IPS-NIHi7 (cell line): ENCODE measurements at regions not wholly inside any gene's neighbourhood (a gene's known extent, or its start where the extent isn't known, plus 50 kb on each side); places are given as distances from the start of the nearest gene placed in this dataset.

Source experiments
- DNase-seq: peaks from one replicate; pipeline ENCODE4 v3.0.0; 2012; ENCODE audit warnings: mixed read lengths; ENCODE audit errors: extremely low spot score

GRCh38 chr10:43959364-43960134 is 310.9 kb upstream of the ZNF32 start:
- DNase-seq = no peak

DNA sequence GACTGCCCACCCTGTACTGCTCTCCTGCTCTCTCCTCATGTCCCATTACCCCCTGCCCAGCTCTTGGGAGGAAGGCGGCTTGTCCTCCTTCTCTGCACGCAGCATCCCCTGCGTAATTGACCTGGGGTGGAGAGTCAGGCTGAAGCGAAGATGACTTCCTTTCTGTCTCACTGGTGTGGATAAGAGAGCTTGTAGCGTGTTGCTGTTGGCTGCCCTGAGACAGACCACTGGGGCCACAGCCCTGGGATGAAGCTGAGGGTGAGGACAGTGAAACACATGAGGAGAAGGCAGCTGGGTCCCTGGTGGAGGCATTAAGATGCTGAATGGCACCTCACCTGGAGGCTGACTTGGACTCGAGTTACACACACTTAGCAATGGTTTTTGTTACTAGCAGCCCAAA is 310.3 kb upstream of the ZNF32 start:
- DNase-seq = no peak

- DNase-seq = no peak
These were observed 309.4 kb upstream of the ZNF32 start for GRCh38 chr10:43958071-43958432.

GRCh38 chr10:43957267-43958070 is 308.8 kb upstream of the ZNF32 start:
- DNase-seq = no peak

DNA sequence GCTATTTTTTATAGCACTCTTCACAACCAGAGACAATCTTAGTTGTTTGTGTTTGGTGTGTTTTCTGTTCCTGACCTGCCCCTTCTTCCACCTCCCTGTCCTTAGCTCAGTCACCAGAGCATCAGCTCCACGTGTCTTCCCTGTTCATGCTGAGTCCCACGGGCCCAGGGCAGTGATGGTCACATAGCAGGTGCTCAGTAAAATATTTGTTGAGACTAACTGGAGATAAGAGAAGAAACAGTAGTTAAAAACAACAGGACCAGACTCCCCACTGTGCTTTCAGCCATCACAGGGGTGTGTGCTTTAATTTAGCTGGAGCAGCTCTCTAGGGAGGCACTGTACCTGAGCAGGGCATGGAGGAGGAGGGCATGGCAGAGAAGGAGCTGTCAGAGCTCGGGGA is 307.3 kb upstream of the ZNF32 start:
- DNase-seq = no peak

DNA sequence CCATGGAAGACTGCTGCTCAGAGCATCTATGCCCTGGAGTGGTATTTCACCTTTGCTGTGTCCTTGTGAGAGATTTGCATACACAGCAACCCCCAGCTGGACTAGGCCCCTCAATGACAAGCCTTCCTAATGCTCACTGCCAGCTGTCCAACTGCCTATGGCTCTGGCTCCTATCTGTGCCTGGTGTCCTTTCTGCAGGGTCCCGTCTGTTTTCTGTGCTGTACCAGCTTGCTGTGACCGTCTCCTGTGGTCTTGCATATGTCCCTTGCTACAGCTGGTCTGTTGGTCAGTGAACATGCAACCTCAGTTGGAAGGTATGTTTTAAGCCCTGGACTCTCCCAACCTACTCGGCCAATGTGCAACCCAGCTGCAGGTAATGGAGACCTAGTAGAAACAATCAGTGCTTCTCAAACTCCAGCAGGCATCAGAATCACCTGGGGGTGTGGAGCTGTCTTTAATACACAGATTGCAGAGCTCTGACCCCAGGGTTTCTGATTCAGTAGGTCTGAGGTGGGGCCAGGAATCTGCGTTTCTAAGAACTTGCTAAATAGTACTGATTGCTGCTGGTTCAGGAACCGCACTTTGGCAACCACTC is 306.4 kb upstream of the ZNF32 start:
- DNase-seq = no peak

- DNase-seq = no peak
These were observed 305.0 kb upstream of the ZNF32 start for GRCh38 chr10:43953672-43954071.

GRCh38 chr10:43952760-43953159 is 304.1 kb upstream of the ZNF32 start:
- DNase-seq = no peak

DNA sequence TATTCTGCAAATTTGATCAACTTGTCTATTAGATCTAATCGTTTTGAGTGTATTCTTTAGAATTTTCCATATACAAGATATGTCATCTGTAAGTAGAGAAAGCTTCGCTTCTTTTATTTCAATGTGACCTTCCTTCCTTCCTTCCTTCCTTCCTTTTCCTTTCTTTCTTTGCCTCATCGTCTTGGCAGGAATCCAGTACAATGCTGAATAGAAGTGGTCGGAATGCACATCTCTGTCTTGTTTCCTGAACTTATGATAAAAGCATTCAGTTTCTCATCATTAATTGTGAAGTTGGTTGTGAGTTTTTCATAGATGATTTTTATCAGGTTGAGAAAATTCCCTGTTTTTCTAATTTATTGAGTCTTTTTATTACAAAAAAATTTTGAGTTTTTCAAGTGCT is 300.7 kb upstream of the ZNF32 start:
- DNase-seq = no peak

- DNase-seq = no peak
These were observed 297.8 kb upstream of the ZNF32 start for GRCh38 chr10:43946445-43946844.

- DNase-seq = no peak
These were observed 297.2 kb upstream of the ZNF32 start for GRCh38 chr10:43945908-43946307.

DNA sequence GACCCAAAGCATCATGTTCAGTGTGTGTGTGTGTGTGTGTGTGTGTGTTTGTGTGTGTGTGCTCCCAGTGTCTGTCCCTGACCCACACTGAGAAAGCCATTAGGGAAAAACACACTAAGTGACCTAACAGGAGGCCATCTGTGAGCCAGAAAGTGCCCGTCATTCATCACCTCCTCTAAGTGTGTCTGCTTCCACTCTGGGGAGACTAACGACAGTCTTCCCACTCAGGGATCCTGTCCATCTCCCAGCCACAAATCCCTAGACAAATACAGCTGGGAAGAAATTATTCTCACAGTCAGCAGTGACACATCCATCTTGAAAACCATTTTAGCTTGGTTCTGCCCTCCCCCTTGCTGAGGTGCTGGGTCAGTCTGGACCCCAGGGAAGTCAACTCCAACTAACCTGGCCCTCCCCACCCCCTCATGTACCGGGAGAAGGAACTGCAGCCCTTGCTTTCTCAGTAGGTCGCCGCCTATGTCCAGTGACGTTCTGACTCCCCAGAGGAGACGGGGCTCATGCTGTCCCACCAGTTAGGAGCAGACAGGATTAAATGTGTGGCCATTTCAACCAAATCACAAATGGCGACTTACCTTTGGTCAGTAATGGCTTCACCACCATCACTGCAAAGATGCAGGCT is 296.5 kb upstream of the ZNF32 start:
- no peak for DNase-seq

DNA sequence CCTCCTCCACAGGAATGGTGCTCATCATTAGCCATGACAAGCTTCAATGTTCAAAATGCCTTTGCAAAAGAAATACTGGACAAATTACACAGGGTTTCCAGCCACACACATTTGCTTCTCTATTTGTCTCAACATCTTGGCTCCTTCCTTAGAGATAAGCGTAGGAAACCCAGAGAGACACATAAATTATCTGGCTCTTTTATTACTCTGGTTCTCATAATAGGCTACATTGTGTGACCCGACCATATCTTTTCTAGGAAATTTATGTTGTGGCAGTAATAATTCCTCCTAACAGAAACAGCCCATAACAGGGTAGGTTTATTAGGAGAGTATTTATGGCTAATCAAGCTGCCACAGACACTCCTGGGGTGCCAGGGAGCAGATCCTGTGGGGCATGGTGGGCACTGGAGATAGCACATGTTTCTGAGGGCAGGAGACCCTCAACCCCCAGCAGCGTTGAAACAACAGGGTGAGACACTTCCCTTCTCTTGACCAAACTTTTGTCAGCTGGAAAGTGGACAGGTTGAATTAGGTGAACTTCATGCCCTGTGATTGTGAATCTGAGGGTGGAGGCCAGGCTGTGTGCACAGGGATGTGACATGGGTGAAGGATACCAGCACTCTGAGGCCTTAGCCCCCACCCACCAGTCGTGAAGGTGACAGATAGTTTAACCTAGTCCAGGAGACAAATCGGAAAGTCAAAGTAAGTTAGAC is 295.9 kb upstream of the ZNF32 start:
- DNase-seq = no peak

- no peak for DNase-seq
These were observed 295.2 kb upstream of the ZNF32 start for GRCh38 chr10:43943818-43944360.

DNA sequence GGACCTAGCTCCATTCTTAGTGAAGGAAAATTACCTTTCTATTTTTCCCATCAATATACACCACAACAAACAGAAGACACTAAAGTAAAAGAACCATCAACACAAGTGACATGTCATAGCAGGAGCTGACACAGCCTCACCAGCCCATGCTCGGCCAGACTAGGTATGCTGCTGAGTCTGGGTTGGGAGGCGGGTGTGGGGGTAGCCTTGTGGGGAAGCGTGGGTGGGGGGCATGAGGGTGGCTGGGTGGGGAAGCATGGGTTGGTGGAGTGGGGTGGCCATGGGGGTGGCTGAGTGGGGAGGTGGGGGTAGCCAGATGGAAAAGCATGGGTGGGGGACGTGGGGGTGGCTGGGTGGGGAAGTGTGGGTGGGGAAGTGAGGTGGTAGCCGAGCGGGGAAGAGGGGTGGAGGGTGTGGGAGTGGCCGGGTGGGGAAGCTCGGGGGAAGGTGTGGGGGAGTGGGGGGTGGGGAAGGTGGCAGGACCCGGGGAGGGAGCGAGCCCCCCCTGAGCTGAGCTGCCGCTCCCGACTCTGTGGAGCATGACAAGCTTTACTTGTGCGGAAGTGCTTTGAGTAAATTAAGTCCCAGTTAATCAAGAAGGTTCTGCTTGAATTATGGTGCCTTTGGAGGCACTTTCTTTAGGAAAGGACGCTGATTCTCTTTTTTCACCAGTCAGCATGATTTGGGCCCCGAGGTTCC is 294.6 kb upstream of the ZNF32 start:
- DNase-seq = no peak

DNA sequence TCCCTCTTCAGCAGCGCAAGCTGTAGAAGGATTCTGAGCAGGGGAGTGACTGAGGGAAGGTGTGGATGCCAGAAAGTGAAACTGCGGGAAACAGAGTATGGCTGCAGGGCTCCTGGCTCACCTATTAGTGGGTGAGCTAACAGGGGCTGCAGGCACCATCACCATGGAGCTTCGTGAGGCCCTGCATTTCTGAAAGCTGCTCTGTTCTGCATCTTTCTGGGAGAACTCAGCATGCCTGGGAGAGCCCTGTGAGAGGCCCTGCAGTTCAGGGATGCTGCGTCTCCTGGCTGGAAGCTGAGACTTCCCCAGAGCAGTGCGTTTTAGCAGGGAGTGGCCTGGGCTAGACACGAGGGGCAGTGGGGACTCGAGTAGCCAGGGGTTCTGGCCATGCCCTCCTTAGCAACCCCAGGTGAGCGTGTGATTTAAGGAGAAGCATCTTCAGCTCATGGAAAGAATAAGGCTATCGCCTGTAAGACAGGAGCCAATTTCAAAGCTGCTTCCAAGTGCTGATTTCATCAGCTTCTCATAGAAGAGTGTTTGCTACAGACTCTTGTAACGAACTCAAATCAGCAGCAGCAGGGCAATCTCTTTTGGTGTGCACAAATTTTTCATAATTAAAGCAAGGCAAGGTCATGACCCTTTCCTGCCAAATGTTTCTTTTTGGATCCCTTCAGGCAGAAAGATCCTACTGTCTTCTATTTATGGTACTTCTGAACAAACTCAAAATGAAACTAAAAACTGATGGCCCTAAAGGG is 293.6 kb upstream of the ZNF32 start:
- DNase-seq = no peak

DNA sequence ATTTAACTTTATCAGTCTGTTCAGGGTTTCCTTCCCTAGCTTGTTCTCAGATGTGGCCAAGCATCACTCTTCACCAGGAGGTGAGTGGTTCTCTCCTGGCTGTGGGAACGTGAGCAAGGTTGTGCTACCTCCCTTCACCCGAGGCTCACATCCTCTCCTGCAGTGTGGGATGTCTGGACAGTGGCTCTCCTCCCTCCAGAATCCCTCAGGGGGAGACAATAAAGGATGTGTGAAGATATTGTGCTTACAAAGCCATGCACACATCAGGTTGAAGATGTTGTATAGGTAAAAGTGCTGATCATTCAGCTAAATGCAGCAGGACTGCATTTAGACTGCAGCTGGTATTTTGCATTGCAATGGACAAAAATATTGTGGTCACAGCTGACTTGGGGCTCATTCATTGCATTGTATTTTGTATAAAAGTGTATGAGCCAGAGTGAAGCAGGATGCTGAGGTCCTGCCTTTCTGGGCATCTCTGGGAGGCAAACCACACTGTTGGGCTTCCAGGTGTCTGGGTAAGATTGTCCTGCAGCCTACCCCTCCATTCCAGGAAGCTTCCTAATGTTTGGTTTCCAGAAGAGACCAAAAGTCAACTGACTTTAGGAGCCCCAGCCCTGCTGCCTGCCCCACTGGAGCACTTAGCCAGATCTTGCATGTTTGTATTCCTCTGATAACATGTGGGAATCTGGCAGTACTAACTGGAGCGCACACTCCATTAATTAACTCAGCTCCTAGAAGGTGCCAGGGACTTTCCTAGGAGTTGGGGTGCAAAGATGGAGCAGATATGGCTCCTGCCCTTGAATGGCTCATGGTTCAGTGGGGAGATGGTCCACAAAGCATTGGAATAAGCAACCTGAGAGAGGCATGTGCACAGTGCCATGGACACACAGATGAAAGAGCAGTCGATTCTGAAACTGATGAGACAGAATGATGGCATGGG is 292.5 kb upstream of the ZNF32 start:
- no peak for DNase-seq

DNA sequence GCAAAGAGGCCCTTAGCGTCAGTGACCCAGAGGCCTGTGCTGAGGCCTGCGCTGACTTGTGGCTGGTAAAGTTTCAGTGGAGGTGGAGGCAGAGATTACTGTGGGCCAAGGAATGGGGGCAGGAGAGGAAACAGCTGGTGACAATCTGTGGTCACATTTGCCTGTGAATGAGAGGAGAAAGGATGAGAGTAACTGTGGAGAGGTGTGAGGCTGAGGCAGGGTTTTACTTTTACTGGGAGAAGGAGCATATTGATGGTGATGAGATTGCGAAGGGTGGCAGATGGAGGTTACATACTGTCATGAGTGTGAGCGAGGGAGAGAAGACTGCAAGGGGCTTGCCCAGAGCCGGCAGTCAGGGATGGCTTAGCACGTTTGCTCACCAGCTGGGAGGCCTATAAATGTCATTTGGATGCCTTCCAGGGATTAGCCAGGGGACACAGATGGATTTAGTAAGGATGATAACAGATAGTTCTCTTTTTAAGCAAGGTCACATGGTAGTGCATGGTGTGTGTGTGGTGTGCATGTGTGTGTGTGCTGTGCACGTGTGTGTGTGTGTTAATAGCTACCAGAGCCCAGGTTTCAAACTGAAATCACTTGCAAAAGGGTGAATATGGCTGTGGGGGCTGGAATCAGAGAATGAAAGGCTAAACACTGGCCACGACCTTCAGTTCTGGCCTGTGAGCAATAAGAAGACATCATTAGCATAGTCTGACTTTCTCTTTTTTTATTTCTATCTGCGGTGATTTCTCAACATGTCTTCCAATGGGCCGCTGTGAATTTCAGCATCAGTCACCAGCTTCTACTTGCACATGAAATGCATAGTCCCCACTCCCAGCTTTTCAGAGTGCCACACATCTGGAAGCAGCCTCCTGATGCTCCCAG is 291.5 kb upstream of the ZNF32 start:
- DNase-seq = no peak
